A673 (cell line): ENCODE measurements at regions not wholly inside any gene's neighbourhood (a gene's known extent, or its start where the extent isn't known, plus 50 kb on each side); places are given as distances from the start of the nearest gene placed in this dataset.

Source experiments
- EZH2 ChIP-seq: fragments of 200-600 bp; sonication (generic); IDR thresholded peaks from 2 replicates; pipeline ENCODE4 v1.6.1; 2017; ENCODE audit warnings: borderline replicate concordance, low read depth, mild to moderate bottlenecking, mixed read lengths, antibody characterized with exemption, low read length; ENCODE audit not compliant: poor library complexity, severe bottlenecking
- TF ChIP-seq, protein P1 (sequence below): fragments of 300-800, 200-600 bp; sonication (generic); conservative IDR thresholded peaks from 2 replicates; pipeline ENCODE4 v1.5.1; 2017; ENCODE audit warnings: low read depth, mild to moderate bottlenecking, antibody characterized with exemption, low read length, moderate library complexity, mixed read lengths

DNA sequence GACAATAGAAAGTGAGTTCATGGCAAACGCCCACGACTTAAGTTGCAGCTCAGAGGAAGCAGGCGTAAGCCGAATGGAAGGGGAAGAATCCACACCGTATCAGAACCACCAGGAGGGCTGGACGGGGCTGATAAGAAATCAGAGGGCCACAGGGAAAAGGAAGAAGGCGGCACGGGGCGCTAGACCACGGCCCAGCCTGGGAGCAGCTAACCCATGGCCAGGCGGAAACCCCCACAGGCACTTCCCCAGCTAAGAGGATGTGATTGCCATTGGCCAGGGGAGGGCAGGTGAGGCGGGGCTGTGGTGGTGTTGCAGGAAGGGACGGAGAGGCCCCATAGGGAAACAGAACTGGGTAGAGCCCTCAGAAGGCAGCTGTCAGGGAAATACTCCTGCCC, 174.0 kb upstream of the AFDN start:
- TF ChIP-seq, protein P1, sequence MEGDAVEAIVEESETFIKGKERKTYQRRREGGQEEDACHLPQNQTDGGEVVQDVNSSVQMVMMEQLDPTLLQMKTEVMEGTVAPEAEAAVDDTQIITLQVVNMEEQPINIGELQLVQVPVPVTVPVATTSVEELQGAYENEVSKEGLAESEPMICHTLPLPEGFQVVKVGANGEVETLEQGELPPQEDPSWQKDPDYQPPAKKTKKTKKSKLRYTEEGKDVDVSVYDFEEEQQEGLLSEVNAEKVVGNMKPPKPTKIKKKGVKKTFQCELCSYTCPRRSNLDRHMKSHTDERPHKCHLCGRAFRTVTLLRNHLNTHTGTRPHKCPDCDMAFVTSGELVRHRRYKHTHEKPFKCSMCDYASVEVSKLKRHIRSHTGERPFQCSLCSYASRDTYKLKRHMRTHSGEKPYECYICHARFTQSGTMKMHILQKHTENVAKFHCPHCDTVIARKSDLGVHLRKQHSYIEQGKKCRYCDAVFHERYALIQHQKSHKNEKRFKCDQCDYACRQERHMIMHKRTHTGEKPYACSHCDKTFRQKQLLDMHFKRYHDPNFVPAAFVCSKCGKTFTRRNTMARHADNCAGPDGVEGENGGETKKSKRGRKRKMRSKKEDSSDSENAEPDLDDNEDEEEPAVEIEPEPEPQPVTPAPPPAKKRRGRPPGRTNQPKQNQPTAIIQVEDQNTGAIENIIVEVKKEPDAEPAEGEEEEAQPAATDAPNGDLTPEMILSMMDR: no peak
- no peak for TF ChIP-seq EZH2
